ENCODE measurements at regions not wholly inside any gene's neighbourhood (a gene's known extent, or its start where the extent isn't known, plus 50 kb on each side); places are given as distances from the start of the nearest gene placed in this dataset.
"Not testable (repeated sequence)": the region's sequence is repeated elsewhere in the genome, so short reads cannot be mapped to it uniquely, and the experiment has no call there.

- ATAC-seq = no peak
- no peak for DNase-seq
These were observed 177.6 kb upstream of the GLRA2 start for GRCh38 chrX:14351611-14352303.

- ATAC-seq (no peak), DNase-seq (no peak)
These were observed 181.8 kb upstream of the GLRA2 start for GRCh38 chrX:14347523-14347922.

- ATAC-seq = no peak
These were observed 185.0 kb upstream of the GLRA2 start for GRCh38 chrX:14344172-14344940.

GRCh38 chrX:14309431-14309830, 219.9 kb upstream of the GLRA2 start:
- DNase-seq = no peak
- ATAC-seq = no peak

More at GRCh38 chrX:14344172-14344940, 185.0 kb upstream of the GLRA2 start:
- no peak for DNase-seq

GRCh38 chrX:14308976-14309375, 220.4 kb upstream of the GLRA2 start:
- DNase-seq, ATAC-seq: not testable (repeated sequence)

- no peak for ATAC-seq
- DNase-seq = no peak
These were observed 225.4 kb upstream of the GLRA2 start for GRCh38 chrX:14303891-14304290.

- not testable (repeated sequence) for ATAC-seq, DNase-seq
These were observed 226.8 kb upstream of the GLRA2 start for GRCh38 chrX:14302561-14302960.

GRCh38 chrX:14300376-14300775, 229.0 kb upstream of the GLRA2 start:
- no peak for DNase-seq
- ATAC-seq = no peak

GRCh38 chrX:14295426-14295825, 233.9 kb upstream of the GLRA2 start:
- ATAC-seq (no peak), DNase-seq (no peak)

- ATAC-seq (no peak), DNase-seq (no peak)
These were observed 237.5 kb upstream of the GLRA2 start for GRCh38 chrX:14291666-14292500.

- no peak for ATAC-seq
These were observed 239.0 kb upstream of the GLRA2 start for GRCh38 chrX:14290335-14290734.

GRCh38 chrX:14274691-14275090, 245.0 kb upstream of the GEMIN8 start:
- DNase-seq = no peak
- ATAC-seq = no peak

More at GRCh38 chrX:14290335-14290734, 239.0 kb upstream of the GLRA2 start:
- no peak for DNase-seq

GRCh38 chrX:14267216-14267615, 237.5 kb upstream of the GEMIN8 start:
- ATAC-seq = no peak

GRCh38 chrX:14266705-14267104, 237.0 kb upstream of the GEMIN8 start:
- ATAC-seq = no peak

More at GRCh38 chrX:14267216-14267615, 237.5 kb upstream of the GEMIN8 start:
- DNase-seq = no peak

GRCh38 chrX:14243823-14244222, 214.1 kb upstream of the GEMIN8 start:
- ATAC-seq (no peak), DNase-seq (no peak)

More at GRCh38 chrX:14266705-14267104, 237.0 kb upstream of the GEMIN8 start:
- DNase-seq = no peak

- no peak for DNase-seq
- no peak for ATAC-seq
These were observed 205.3 kb upstream of the GEMIN8 start for GRCh38 chrX:14235004-14235403.

- ATAC-seq = no peak
- no peak for DNase-seq
These were observed 203.0 kb upstream of the GEMIN8 start for GRCh38 chrX:14232688-14233087.

- DNase-seq (no peak), ATAC-seq (no peak)
These were observed 198.9 kb upstream of the GEMIN8 start for GRCh38 chrX:14228611-14229010.

GRCh38 chrX:14220386-14220944, 190.8 kb upstream of the GEMIN8 start:
- DNase-seq = no peak
- ATAC-seq = no peak

GRCh38 chrX:14209034-14209433, 179.3 kb upstream of the GEMIN8 start:
- DNase-seq (no peak), ATAC-seq (no peak)

GRCh38 chrX:14194711-14195110, 165.0 kb upstream of the GEMIN8 start:
- ATAC-seq = no peak
- DNase-seq = no peak

GRCh38 chrX:14193547-14193946, 163.9 kb upstream of the GEMIN8 start:
- ATAC-seq (no peak), DNase-seq (no peak)

Data from stimulated activated naive CD8-positive, alpha-beta T cell treated with anti-CD3 and anti-CD28 coated beads, Interleukin-15, Interleukin-2, amounts not matched to agents 100 U/mL and 50 U/mL, for 24 hours (primary cell).